ENCODE measurements at regions not wholly inside any gene's neighbourhood (a gene's known extent, or its start where the extent isn't known, plus 50 kb on each side); places are given as distances from the start of the nearest gene placed in this dataset.

DNA sequence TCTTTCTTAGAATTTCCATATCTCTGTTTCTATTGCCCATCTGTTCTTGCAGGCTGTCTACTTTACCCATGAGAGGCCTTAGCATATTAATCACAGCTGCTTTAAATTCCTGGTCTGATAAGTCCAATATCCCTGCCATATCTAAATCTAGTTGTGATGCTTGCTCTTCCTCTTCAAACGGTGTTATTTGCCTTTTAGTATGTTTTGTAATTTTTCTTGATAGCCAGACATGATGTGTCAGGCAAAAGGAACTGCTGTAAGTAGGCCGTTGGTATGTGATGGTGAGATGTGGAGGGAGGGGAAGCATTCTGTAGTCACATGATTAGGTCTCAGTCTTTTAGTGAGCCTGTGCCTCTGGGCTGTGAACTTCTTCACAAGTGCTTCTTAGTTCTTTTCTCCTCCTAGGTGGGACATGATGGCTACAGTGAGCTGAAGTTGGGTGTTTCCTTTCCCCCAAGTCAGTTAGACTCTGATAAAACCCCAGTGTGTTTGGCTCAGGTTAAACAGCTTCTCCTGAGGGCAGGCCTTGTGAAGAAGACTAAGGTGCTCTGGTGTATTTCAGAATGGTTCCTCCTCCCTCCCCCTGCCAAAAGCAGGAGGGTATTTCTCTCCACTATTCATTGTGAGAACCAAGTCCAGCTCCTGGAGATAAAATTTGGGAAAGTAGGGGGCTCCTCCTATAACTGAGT lies 195.9 kb upstream of the PARP11 start:
- Histone ChIP-seq H3K4me3 (replicated peaks in 1 of 2; ENCODE audit: low read depth in 1 of 2, low read length in 2 of 2) (no peak overlapping the region), H2AFZ (ENCODE audit: low read depth, low read length, poor library complexity, severe bottlenecking) (no peak overlapping the region), H3K36me3 (ENCODE audit: control insufficient read depth in 1 of 2, insufficient read depth in 2 of 2, low read length in 2 of 2) (no peaks in the 10 kb centered on the region), H3K9me2 (ENCODE audit: insufficient read depth) (no peaks in the 10 kb centered on the region), H3K9ac (ENCODE audit: low read length) (no peak overlapping the region), H3K4me2 (ENCODE audit: low read length) (no peak overlapping the region), H4K20me1 (ENCODE audit: insufficient read depth) (no peaks in the 10 kb centered on the region; the same call in 1 of the 2 replicates), H3K9me3 (ENCODE audit: control insufficient read depth in 1 of 2, insufficient read depth in 1 of 2, low read depth in 1 of 2, low read length in 2 of 2) (no peaks in the 10 kb centered on the region), H3K79me2 (ENCODE audit: insufficient read depth, low read length) (no peaks in the 10 kb centered on the region), H3K4me1 (ENCODE audit: control insufficient read depth in 1 of 2, insufficient read depth in 2 of 2, low read length in 2 of 2) (no peaks in the 10 kb centered on the region), H3K27ac (ENCODE audit: low read depth, low read length) (no peak overlapping the region), H3K27me3 (ENCODE audit: insufficient read depth, low read length) (peaks cover 52% of the 10 kb centered on the region)
- DNase-seq (ENCODE audit: low read depth, low spot score) (no peak), ATAC-seq (no peak)
- no TSS peak for BruUV-seq (replicated peaks)
- ChIA-PET RAD21 (ENCODE audit: low non-redundant PET in 1 of 2, low total read pairs in 2 of 2, uncharacterized antibody in 2 of 2, unreplicated experiment in 2 of 2) (no interaction called here), POLR2A (no interaction called here), CTCF (no interaction called here)
- TF ChIP-seq JUND (IDR thresholded peaks at IDR 0.05) (no peak), SP1 (IDR thresholded peaks at IDR 0.05; ENCODE audit: low read depth) (no peak), YY1 (IDR thresholded peaks at IDR 0.05; ENCODE audit: extremely low read depth, insufficient replicate concordance, low read depth, low read length) (no peak), FOSL1 (IDR thresholded peaks at IDR 0.05; ENCODE audit: low read depth) (no peak), SRF (IDR thresholded peaks at IDR 0.05; ENCODE audit: low read depth) (no peak), ELF1 (IDR thresholded peaks at IDR 0.05; ENCODE audit: borderline replicate concordance, low read depth) (no peak), CEBPB (IDR thresholded peaks at IDR 0.05; ENCODE audit: low read depth) (no peak)
- TF ChIP-seq, protein P1, sequence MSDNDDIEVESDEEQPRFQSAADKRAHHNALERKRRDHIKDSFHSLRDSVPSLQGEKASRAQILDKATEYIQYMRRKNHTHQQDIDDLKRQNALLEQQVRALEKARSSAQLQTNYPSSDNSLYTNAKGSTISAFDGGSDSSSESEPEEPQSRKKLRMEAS (IDR thresholded peaks at IDR 0.05): no peak
- TF ChIP-seq, protein P2, sequence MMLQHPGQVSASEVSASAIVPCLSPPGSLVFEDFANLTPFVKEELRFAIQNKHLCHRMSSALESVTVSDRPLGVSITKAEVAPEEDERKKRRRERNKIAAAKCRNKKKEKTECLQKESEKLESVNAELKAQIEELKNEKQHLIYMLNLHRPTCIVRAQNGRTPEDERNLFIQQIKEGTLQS (IDR thresholded peaks at IDR 0.05): no peak
- TF ChIP-seq, protein P3, sequence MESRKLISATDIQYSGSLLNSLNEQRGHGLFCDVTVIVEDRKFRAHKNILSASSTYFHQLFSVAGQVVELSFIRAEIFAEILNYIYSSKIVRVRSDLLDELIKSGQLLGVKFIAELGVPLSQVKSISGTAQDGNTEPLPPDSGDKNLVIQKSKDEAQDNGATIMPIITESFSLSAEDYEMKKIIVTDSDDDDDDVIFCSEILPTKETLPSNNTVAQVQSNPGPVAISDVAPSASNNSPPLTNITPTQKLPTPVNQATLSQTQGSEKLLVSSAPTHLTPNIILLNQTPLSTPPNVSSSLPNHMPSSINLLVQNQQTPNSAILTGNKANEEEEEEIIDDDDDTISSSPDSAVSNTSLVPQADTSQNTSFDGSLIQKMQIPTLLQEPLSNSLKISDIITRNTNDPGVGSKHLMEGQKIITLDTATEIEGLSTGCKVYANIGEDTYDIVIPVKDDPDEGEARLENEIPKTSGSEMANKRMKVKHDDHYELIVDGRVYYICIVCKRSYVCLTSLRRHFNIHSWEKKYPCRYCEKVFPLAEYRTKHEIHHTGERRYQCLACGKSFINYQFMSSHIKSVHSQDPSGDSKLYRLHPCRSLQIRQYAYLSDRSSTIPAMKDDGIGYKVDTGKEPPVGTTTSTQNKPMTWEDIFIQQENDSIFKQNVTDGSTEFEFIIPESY (IDR thresholded peaks at IDR 0.05; ENCODE audit: extremely low read depth, insufficient replicate concordance, low read length): no peak
- TF ChIP-seq, protein P4, sequence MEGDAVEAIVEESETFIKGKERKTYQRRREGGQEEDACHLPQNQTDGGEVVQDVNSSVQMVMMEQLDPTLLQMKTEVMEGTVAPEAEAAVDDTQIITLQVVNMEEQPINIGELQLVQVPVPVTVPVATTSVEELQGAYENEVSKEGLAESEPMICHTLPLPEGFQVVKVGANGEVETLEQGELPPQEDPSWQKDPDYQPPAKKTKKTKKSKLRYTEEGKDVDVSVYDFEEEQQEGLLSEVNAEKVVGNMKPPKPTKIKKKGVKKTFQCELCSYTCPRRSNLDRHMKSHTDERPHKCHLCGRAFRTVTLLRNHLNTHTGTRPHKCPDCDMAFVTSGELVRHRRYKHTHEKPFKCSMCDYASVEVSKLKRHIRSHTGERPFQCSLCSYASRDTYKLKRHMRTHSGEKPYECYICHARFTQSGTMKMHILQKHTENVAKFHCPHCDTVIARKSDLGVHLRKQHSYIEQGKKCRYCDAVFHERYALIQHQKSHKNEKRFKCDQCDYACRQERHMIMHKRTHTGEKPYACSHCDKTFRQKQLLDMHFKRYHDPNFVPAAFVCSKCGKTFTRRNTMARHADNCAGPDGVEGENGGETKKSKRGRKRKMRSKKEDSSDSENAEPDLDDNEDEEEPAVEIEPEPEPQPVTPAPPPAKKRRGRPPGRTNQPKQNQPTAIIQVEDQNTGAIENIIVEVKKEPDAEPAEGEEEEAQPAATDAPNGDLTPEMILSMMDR (IDR thresholded peaks at IDR 0.05 in 2 of 3, conservative IDR thresholded peaks at IDR 0.05 in 1 of 3; ENCODE audit: borderline replicate concordance in 1 of 3, insufficient read depth in 1 of 3, low read depth in 2 of 3, low read length in 2 of 3): no peak
- intact Hi-C loops (cut with micrococcal nuclease): no loop called here

Measured in HCT116 (cell line).